Psoas muscle (tissue), 7 donors: ENCODE measurements at regions not wholly inside any gene's neighbourhood (a gene's known extent, or its start where the extent isn't known, plus 50 kb on each side); places are given as distances from the start of the nearest gene placed in this dataset.

Experiments used
- ATAC-seq, 4 donors: fragments of 200-7000 bp; cut with Tn5 transposase; one replicate each; pipeline ENCODE4 v1.9.1; 2020; ENCODE audit warnings: moderate library complexity in 3 of 4, mild to moderate bottlenecking in 2 of 4
- DNase-seq, 2 donors: peaks; one replicate each; pipeline ENCODE4 v3.0.0-alpha.2; 2020
- H3K27ac ChIP-seq: fragments of 200-600 bp; one replicate; pipeline ENCODE4 v1.8.0; 2022
- H3K27me3 ChIP-seq, 3 donors: fragments of 200-600 bp in 1 of 3; one replicate each; pipeline versions ENCODE4 v1.6.1 to v1.8.0; 2013 to 2022; ENCODE audit warnings: low read length in 2 of 3, mild to moderate bottlenecking in 2 of 3, moderate library complexity in 1 of 3; ENCODE audit not compliant: insufficient read depth in 3 of 3
- H3K36me3 ChIP-seq, 2 donors: fragments of 200-600 bp in 1 of 2; one replicate each; pipeline versions ENCODE4 v1.6.1 to v1.8.0; 2013 to 2022; ENCODE audit warnings: low read depth in 1 of 2, mild to moderate bottlenecking in 1 of 2, moderate library complexity in 1 of 2; ENCODE audit not compliant: insufficient read depth in 1 of 2
- H3K4me1 ChIP-seq: fragments of 200-600 bp; one replicate; pipeline ENCODE4 v1.8.0; 2022
- H3K4me3 ChIP-seq: fragments of 200-600 bp; one replicate; pipeline ENCODE4 v1.8.0; 2022; ENCODE audit warnings: mild to moderate bottlenecking
- H3K9me3 ChIP-seq: fragments of 200-600 bp; one replicate; pipeline ENCODE4 v1.8.0; 2022
- WGBS, 3 donors: extraction: QIAGEN DNeasy Blood & Tissue Kit; methylation state at CpG; one replicate each; pipeline versions ENCODE4 v1.1.6 to v1.1.7; 2013; 5-methylcytosine and 5-hydroxymethylcytosine counted together
- intact Hi-C, 2 donors: fragments of 100-400 bp; cut with DNase I; formaldehyde crosslinking; loops; one replicate each; pipeline versions ENCODE4 v1.11.0 to v1.14.2; 2022
- TF ChIP-seq, protein P1 (sequence below): fragments of 200-600 bp; IDR thresholded peaks from one replicate; pipeline ENCODE4 v1.8.0; 2022; ENCODE audit warnings: antibody characterized with exemption
- donor health status: healthy with polysubstance abuse.
- donor health status: DM: no; HTN: no; CAD: no; lungs with moderate emphysema.
- donor health status: Bipolar disorder and iron deficiency.
- donor health status: healthy.
- donor health status: DM: yes; HTN: yes; CAD: no.
- donor health status: DM: no; HTN: no; CAD: no.
- donor health status: DM: yes; HTN: yes; CAD: no.

DNA sequence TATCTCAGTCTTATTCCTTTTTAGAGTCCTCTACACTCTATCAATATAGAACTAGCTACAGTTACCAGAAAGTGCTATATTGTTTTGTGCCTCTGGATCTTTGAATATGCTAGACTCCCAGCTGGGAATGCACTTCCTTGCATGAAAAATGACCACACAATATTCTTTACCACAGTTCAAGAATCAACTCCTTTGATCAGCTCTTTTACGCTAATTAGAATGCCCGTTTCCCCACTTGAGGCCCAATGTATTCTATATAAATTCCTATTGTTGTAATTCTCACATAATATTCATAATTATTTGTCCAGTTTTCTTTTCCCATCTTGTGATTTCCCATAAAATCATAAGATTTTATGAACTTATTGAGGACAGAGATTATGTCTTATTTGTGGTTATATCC is 142.2 kb downstream of the UBE2E3 start:
- intact Hi-C loops: no loop called here
- H3K4me3 ChIP-seq: no peak overlapping the region
- no peaks in the 10 kb centered on the region for H3K27me3 ChIP-seq
- ATAC-seq: no peak
- no peaks in the 10 kb centered on the region for H3K4me1 ChIP-seq
- no peak for DNase-seq
- TF ChIP-seq, protein P1, sequence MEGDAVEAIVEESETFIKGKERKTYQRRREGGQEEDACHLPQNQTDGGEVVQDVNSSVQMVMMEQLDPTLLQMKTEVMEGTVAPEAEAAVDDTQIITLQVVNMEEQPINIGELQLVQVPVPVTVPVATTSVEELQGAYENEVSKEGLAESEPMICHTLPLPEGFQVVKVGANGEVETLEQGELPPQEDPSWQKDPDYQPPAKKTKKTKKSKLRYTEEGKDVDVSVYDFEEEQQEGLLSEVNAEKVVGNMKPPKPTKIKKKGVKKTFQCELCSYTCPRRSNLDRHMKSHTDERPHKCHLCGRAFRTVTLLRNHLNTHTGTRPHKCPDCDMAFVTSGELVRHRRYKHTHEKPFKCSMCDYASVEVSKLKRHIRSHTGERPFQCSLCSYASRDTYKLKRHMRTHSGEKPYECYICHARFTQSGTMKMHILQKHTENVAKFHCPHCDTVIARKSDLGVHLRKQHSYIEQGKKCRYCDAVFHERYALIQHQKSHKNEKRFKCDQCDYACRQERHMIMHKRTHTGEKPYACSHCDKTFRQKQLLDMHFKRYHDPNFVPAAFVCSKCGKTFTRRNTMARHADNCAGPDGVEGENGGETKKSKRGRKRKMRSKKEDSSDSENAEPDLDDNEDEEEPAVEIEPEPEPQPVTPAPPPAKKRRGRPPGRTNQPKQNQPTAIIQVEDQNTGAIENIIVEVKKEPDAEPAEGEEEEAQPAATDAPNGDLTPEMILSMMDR: no peak
- no peak overlapping the region for H3K27ac ChIP-seq
- 63 to 86% (median 84%) methylated on average over 2 of the region's 2 CpGs for WGBS, 3 donors
- H3K9me3 ChIP-seq: no peaks in the 10 kb centered on the region
- H3K36me3 ChIP-seq: no peaks in the 10 kb centered on the region

DNA sequence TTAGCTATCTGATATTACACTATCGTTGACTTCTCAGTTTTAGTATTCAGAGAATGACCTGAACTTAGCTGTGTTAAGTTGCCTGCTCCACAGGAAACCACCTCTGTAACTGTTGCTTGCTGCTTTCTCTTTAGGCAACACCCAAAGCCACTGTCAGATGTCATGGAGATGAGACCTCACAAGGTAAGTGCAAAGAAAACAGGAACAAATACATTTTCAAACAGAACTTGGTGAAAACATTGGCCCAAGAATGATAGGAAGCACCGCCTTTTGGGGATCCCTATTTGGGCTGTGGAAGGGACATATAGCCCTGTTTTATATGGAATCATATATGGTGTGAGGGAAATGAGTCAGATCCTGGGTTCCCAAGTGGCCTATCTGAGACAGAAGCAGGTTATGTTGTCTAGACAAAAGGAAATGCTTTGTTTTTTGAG is 143.4 kb downstream of the UBE2E3 start:
- no peaks in the 10 kb centered on the region for H3K9me3 ChIP-seq
- no peaks in the 10 kb centered on the region for H3K4me1 ChIP-seq
- TF ChIP-seq, protein P1: no peak
- H3K36me3 ChIP-seq: no peaks in the 10 kb centered on the region
- H3K27me3 ChIP-seq: no peaks in the 10 kb centered on the region
- intact Hi-C loops: no loop called here
- H3K4me3 ChIP-seq: no peak overlapping the region
- H3K27ac ChIP-seq: no peak overlapping the region
- DNase-seq (no peak), ATAC-seq (no peak)
- 61 to 81% (median 80%) methylated on average over 2 of the region's 2 CpGs for WGBS, 3 donors

DNA sequence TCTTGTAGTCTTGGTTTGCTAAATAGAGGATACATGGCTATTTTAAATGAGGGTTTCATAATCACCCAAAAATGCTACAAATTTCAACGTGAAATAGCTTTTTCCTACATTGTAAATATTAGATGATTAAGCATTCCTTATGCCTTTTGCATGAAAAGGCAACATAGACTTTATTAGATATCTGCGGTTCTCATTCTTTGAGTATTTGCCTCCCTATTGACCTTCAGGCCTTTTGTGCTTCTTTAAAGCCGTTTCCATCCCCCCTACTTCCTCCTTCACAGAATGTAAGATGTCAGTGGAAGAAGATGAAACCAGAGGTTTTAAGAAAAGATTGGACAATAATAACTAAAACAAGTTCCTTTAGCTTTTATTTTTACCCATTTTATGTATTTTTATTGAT is 144.1 kb downstream of the UBE2E3 start:
- Histone ChIP-seq H3K4me3 (no peak overlapping the region), H3K4me1 (no peaks in the 10 kb centered on the region), H3K27ac (no peak overlapping the region), H3K36me3 (no peaks in the 10 kb centered on the region), H3K9me3 (no peaks in the 10 kb centered on the region), H3K27me3 (no peaks in the 10 kb centered on the region)
- intact Hi-C loops: no loop called here
- TF ChIP-seq, protein P1: no peak
- ATAC-seq (no peak), DNase-seq (no peak)
- whole genome bisulfite sequencing, 3 donors: 47 to 55% (median 53%) methylated on average over 3 of the region's 3 CpGs

DNA sequence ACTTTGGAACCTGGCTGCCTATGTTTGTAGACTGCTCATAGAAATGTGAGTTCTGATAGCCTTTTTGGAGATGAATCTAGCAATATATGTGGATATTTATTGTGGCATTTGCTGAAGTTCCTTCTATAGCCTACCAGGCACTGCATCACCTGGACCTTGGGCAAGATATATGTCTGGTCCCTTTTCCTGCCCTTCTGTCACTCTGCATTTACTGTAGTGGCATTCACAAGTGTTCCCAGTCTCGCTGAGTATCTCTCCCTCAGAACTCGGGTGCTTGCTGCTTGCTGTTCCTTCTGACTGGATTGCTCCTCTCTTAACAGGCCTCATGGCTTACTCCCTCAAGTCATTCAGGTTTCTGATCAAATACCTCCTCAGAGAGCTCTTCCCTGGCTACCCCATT is 145.0 kb downstream of the UBE2E3 start:
- Histone ChIP-seq H3K27me3 (no peaks in the 10 kb centered on the region), H3K27ac (no peak overlapping the region), H3K4me1 (no peaks in the 10 kb centered on the region), H3K9me3 (no peaks in the 10 kb centered on the region), H3K4me3 (no peak overlapping the region), H3K36me3 (no peaks in the 10 kb centered on the region)
- TF ChIP-seq, protein P1: no peak
- intact Hi-C loops: no loop called here
- DNase-seq: no peak
- whole genome bisulfite sequencing, 3 donors: 81 to 87% (median 87%) methylated on average over 2 of the region's 2 CpGs
- ATAC-seq: no peak

DNA sequence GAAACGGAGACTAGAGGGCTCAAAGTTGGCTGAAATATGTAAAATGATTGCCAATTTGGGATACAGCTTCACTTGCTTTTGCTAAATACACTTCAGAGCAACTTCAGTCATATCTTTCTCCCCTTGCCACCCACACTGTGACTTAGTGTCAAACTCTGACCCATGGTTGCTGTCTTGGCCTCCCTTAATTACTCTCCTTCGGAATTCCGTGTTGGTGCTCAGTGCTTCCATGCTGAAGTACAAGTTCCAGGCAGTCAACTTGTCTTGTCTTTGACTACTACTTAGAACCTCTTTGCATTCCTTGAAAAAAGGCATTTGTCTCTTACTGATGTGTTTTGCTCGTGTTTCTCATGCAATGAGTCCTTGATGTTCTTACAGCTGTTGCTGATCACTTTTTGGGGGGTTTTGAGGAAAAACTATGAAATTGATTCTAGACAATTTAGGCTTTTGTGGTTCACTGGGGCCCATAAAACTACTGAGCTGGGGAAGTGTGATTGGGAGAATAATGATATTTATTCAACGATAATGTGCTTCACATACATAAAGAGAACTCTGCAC is 146.0 kb downstream of the UBE2E3 start:
- Histone ChIP-seq H3K27ac (no peak overlapping the region), H3K4me1 (no peaks in the 10 kb centered on the region), H3K36me3 (no peaks in the 10 kb centered on the region), H3K27me3 (no peaks in the 10 kb centered on the region), H3K9me3 (no peaks in the 10 kb centered on the region), H3K4me3 (no peak overlapping the region)
- ATAC-seq (no peak), DNase-seq (no peak)
- 85 to 88% (median 85%) methylated on average over 5 of the region's 5 CpGs for WGBS, 3 donors
- TF ChIP-seq, protein P1: no peak
- intact Hi-C loops: no loop called here
